Bronchial epithelial cell (primary cell): ENCODE measurements at regions not wholly inside any gene's neighbourhood (a gene's known extent, or its start where the extent isn't known, plus 50 kb on each side); places are given as distances from the start of the nearest gene placed in this dataset.

Experiments
- DNase-seq: peaks from one replicate; pipeline ENCODE4 v3.0.0-alpha.2; 2010; ENCODE audit warnings: low read depth
- FAIRE-seq: peaks from 2 replicates; lab custom pipeline; 2011; peaks lifted over from hg19 to GRCh38; lab: Jason Lieb, UNC
- H3K27me3 ChIP-seq: 2 replicates; pipeline ENCODE4 v1.5.1; 2011; ENCODE audit warnings: low read length; ENCODE audit not compliant: control insufficient read depth, insufficient read depth
- H3K36me3 ChIP-seq: 2 replicates; pipeline ENCODE4 v1.5.1; 2011; ENCODE audit warnings: low read length; ENCODE audit not compliant: control insufficient read depth, insufficient read depth
- H3K4me3 ChIP-seq: 2 replicates; pipeline ENCODE4 v1.5.1; 2011; ENCODE audit warnings: mild to moderate bottlenecking, low read depth, low read length, control low read depth
- CTCF ChIP-seq: IDR thresholded peaks from 2 replicates; pipeline ENCODE4 v1.5.1; 2011; ENCODE audit warnings: mild to moderate bottlenecking, moderate library complexity, low read length, control low read depth, inconsistent platforms; ENCODE audit not compliant: insufficient read depth, severe bottlenecking

GRCh38 chr5:153358315-153358976 is 132.0 kb upstream of the GRIA1 start:
- no peaks in the 10 kb centered on the region for H3K27me3 ChIP-seq
- TF ChIP-seq CTCF, result no peak
- no peaks in the 10 kb centered on the region for H3K36me3 ChIP-seq
- no peak for FAIRE-seq
- H3K4me3 ChIP-seq, result no peak overlapping the region
- no peak for DNase-seq

- FAIRE-seq (no peak), DNase-seq (no peak)
- Histone ChIP-seq H3K4me3 (no peak overlapping the region), H3K27me3 (no peaks in the 10 kb centered on the region), H3K36me3 (no peaks in the 10 kb centered on the region)
- no peak for TF ChIP-seq CTCF
These were observed 129.6 kb upstream of the GRIA1 start for GRCh38 chr5:153360860-153361259.

- TF ChIP-seq CTCF, result no peak
- DNase-seq (no peak), FAIRE-seq (no peak)
- no peaks in the 10 kb centered on the region for H3K27me3 ChIP-seq
- H3K36me3 ChIP-seq, result no peaks in the 10 kb centered on the region
- no peak overlapping the region for H3K4me3 ChIP-seq
These were observed 128.6 kb upstream of the GRIA1 start for GRCh38 chr5:153361735-153362409.

- Histone ChIP-seq H3K36me3 (no peaks in the 10 kb centered on the region), H3K4me3 (no peak overlapping the region), H3K27me3 (no peaks in the 10 kb centered on the region)
- DNase-seq, result no peak
- no peak for TF ChIP-seq CTCF
- no peak for FAIRE-seq
These were observed 124.9 kb upstream of the GRIA1 start for GRCh38 chr5:153365547-153365946.

GRCh38 chr5:153367466-153367865 is 123.0 kb upstream of the GRIA1 start:
- no peak for FAIRE-seq
- no peak overlapping the region for H3K4me3 ChIP-seq
- no peaks in the 10 kb centered on the region for H3K27me3 ChIP-seq

More at GRCh38 chr5:153367466-153367865, 123.0 kb upstream of the GRIA1 start:
- no peaks in the 10 kb centered on the region for H3K36me3 ChIP-seq
- no peak for DNase-seq
- no peak for TF ChIP-seq CTCF
